ENCODE measurements at regions not wholly inside any gene's neighbourhood (a gene's known extent, or its start where the extent isn't known, plus 50 kb on each side); places are given as distances from the start of the nearest gene placed in this dataset.
"Not testable (repeated sequence)": the region's sequence is repeated elsewhere in the genome, so short reads cannot be mapped to it uniquely, and the experiment has no call there.

GRCh38 chr6:130725551-130725950 lies 101.7 kb upstream of the SMLR1 start:
- TF ChIP-seq CTCF (conservative IDR thresholded peaks at IDR 0.05) (no peak), ZFX (IDR thresholded peaks at IDR 0.05) (no peak)
- H3K27ac ChIP-seq, result no peak overlapping the region

GRCh38 chr6:130728064-130728463 lies 99.1 kb upstream of the SMLR1 start:
- H3K27ac ChIP-seq, result not testable (repeated sequence)

GRCh38 chr6:130730600-130730999 lies 96.6 kb upstream of the SMLR1 start:
- no peak for TF ChIP-seq CTCF (conservative IDR thresholded peaks at IDR 0.05)
- TF ChIP-seq ZFX (IDR thresholded peaks at IDR 0.05), result no peak
- H3K27ac ChIP-seq, result no peak overlapping the region

DNA sequence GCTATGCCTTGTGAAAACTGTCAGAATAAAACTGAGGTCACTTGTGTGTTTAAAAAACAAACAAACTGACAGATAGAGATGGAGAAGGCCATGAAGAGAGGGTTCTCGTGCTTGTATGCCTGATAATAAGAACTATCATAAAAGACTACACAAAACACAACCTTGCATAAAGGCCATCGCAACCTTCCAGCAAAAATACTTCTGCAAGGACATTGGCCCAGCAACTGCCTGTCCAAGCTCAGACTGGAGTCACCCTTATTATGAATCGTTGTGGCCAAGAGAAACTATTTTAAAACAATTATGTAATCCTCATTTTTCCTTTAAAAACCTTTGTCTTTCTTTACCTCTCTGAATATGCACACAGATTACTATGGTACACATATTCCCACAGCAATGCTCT lies 93.0 kb upstream of the SMLR1 start:
- no peak overlapping the region for H3K27ac ChIP-seq
- no peak for TF ChIP-seq ZFX (IDR thresholded peaks at IDR 0.05)
- TF ChIP-seq CTCF (conservative IDR thresholded peaks at IDR 0.05), result no peak

- no peak overlapping the region for H3K27ac ChIP-seq
- no peak for TF ChIP-seq ZFX (IDR thresholded peaks at IDR 0.05)
- no peak for TF ChIP-seq CTCF (conservative IDR thresholded peaks at IDR 0.05)
Observed at GRCh38 chr6:130740308-130740707, 86.9 kb upstream of the SMLR1 start.

DNA sequence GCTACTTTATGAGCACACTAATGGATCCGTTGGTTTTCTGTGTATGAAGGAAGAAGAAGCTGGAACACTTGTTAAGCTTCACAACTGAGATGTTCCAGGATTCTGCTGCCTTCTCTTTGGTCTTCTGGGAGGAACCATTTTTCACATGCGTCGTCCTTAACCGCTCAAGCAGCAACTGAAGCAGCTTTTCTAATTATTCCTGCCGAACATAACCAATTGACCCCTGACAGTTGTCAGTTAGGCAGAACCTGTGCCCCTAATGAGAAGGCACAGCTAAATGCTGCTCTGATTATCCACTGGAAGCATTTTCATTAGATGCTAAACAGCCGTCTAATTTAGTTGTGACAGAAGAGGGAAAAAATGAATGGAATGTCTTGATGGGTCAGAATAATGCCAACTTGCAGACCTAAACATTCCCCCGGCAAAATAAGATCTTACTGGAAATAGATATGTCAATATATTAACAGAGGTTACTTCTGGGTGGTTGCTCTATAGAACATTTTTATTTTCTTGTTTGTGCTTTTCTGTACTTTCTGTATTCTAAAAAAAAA lies 85.0 kb upstream of the SMLR1 start:
- H3K27ac ChIP-seq, result no peak overlapping the region
- TF ChIP-seq CTCF (conservative IDR thresholded peaks at IDR 0.05) (no peak), ZFX (IDR thresholded peaks at IDR 0.05) (no peak)

- TF ChIP-seq CTCF (conservative IDR thresholded peaks at IDR 0.05) (no peak; the same call in 1 of the 2 replicates), ZFX (IDR thresholded peaks at IDR 0.05) (no peak)
- no peak overlapping the region for H3K27ac ChIP-seq
Observed at GRCh38 chr6:130743175-130743574, 84.0 kb upstream of the SMLR1 start.

DNA sequence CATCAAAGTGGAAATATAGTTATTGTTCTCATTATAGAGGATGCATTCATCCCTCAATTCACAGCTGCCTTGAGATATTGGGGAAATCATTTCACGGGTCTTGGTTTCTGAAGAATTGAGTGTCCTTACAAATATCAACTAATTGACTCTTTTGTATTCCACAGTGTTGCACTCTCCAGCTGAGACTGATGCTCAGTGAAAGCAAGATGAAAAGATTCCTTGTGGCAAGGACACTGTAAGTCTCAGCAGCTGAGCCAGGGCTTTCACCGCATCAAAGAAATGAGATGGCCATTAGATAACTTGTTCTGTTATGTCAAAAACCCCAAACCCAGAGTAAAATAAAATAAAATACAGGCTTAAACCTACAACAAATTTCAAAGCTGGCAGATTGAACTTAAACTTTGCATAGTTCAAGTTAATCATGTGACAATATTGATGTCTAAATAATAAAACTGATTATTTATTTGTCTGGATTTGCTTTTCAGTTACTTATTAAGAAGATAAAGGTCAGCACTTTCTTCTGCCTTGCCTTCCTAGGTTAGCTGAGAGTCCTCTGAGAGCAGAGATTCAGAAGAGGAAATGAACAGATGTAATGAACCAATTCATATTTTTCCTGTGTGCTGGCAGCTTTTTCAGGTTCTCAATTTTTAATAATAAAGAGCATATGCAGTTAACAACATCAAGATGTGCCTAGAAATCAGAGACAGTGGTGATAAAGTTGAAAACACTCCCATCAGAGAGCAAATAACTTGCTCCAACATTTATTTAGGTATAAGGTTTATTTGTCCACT lies 82.4 kb upstream of the SMLR1 start:
- H3K27ac ChIP-seq, result no peak overlapping the region
- TF ChIP-seq ZFX (IDR thresholded peaks at IDR 0.05) (no peak), CTCF (conservative IDR thresholded peaks at IDR 0.05) (no peak)

Data from C4-2B (cell line).